Body of pancreas (tissue), 4 donors: ENCODE measurements at regions not wholly inside any gene's neighbourhood (a gene's known extent, or its start where the extent isn't known, plus 50 kb on each side); places are given as distances from the start of the nearest gene placed in this dataset.
"Not testable (repeated sequence)": the region's sequence is repeated elsewhere in the genome, so short reads cannot be mapped to it uniquely, and the experiment has no call there.

Experiments used
- ATAC-seq: fragments of 150-250 bp; one replicate; pipeline ENCODE4 v1.9.1; 2016
- DNase-seq, 4 donors: peaks; one replicate each; pipeline ENCODE4 v3.0.0-alpha.2; 2019
- H3K27ac ChIP-seq, 4 donors: fragments of 200-600 bp; sonication (generic); 1 replicate in 3 of 4; 2 replicates in 1 of 4; pipeline versions ENCODE4 v1.5.1 to v1.6.1; 2016 to 2019; ENCODE audit warnings: mild to moderate bottlenecking in 1 of 4, mixed read lengths in 1 of 4, moderate library complexity in 1 of 4
- H3K27me3 ChIP-seq, 2 donors: fragments of 200-600 bp; sonication (generic); one replicate each; pipeline ENCODE4 v1.6.0; 2016; ENCODE audit warnings: mild to moderate bottlenecking in 1 of 2
- H3K36me3 ChIP-seq, 2 donors: fragments of 200-600 bp; sonication (generic); replicated peaks in 1 of 2; 2 replicates each; pipeline ENCODE4 v1.5.1; 2016; ENCODE audit warnings: low read depth in 2 of 2; ENCODE audit not compliant: insufficient read depth in 1 of 2
- H3K4me1 ChIP-seq: fragments of 200-600 bp; sonication (generic); one replicate; pipeline ENCODE4 v1.6.0; 2016
- H3K4me3 ChIP-seq, 2 donors: fragments of 200-600 bp; sonication (generic); 1 replicate in 1 of 2; 2 replicates in 1 of 2; pipeline ENCODE4 v1.5.1; 2016 to 2019
- H3K9me3 ChIP-seq, 3 donors: fragments of 200-600 bp; sonication (generic); 1 replicate in 2 of 3; 2 replicates in 1 of 3; pipeline ENCODE4 v1.5.1; 2016
- CTCF ChIP-seq, 7 experiments: fragments of 450-650 bp in 4 of 7; fragments of 200-600 bp in 3 of 7; sonication (generic) in 3 of 7; IDR thresholded peaks; one replicate each; pipeline ENCODE4 v1.5.1; 2016 to 2019; ENCODE audit warnings: antibody characterized with exemption in 7 of 7
- POLR2A ChIP-seq, 3 donors: fragments of 450-650 bp; IDR thresholded peaks; one replicate each; pipeline ENCODE4 v1.6.1; 2016; ENCODE audit warnings: antibody characterized with exemption in 3 of 3, mild to moderate bottlenecking in 2 of 3
- WGBS, 2 donors: methylation state at CpG; one replicate each; pipeline ENCODE4 v1.1.5; 2017; 5-methylcytosine and 5-hydroxymethylcytosine counted together
- intact Hi-C: fragments of 100-400 bp; cut with DNase I; formaldehyde crosslinking; loops from one replicate; pipeline ENCODE4 v1.15.1; 2023

GRCh38 chr12:31804707-31805106 lies 75.9 kb upstream of the AMN1 start:
- H3K9me3 ChIP-seq, ATAC-seq, intact Hi-C loops, H3K27me3 ChIP-seq, H3K4me3 ChIP-seq, H3K27ac ChIP-seq, H3K36me3 ChIP-seq, H3K4me1 ChIP-seq, DNase-seq: not testable (repeated sequence)
- 88 to 96% methylated on average over 4 to 15 of the region's 15 CpGs for WGBS, 2 donors

DNA sequence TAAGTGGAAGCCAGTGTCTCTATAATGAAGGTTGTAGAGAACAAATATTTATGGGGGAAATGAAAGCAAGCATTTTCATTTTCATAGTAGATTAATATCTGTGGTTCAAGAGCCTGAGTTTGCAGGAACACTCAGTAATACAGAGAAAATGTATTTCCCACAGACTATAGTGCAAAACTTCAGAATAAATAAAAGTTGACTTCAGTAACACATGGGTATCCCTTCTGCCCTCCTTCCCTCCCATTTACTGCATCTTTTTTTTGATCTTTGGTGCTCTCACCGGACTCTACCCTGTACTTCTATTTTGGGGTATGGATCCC lies 75.3 kb upstream of the AMN1 start:
- Histone ChIP-seq H3K27me3 (no peaks in the 10 kb centered on the region), H3K4me3 (no peak overlapping the region), H3K9me3 (no peaks in the 10 kb centered on the region), H3K4me1 (no peaks in the 10 kb centered on the region), H3K36me3 (no peaks in the 10 kb centered on the region), H3K27ac (no peak overlapping the region)
- no peak for DNase-seq
- TF ChIP-seq POLR2A (IDR thresholded peaks at IDR 0.05) (no peak), CTCF (IDR thresholded peaks at IDR 0.05) (no peak)
- ATAC-seq, result no peak
- intact Hi-C loops, result no loop called here
- 60 to 79% methylated on average over 1 of the region's 1 CpG for WGBS, 2 donors

- Histone ChIP-seq H3K27ac (no peak overlapping the region), H3K4me1 (no peaks in the 10 kb centered on the region), H3K27me3 (no peaks in the 10 kb centered on the region), H3K9me3 (no peaks in the 10 kb centered on the region), H3K36me3 (no peaks in the 10 kb centered on the region), H3K4me3 (no peak overlapping the region)
- TF ChIP-seq POLR2A (IDR thresholded peaks at IDR 0.05) (no peak), CTCF (IDR thresholded peaks at IDR 0.05) (no peak)
- DNase-seq (no peak), ATAC-seq (no peak)
- WGBS, 2 donors, result 89 to 92% methylated on average over 9 of the region's 9 CpGs
- intact Hi-C loops, result no loop called here
These were observed 74.7 kb upstream of the AMN1 start for GRCh38 chr12:31803306-31804184.

DNA sequence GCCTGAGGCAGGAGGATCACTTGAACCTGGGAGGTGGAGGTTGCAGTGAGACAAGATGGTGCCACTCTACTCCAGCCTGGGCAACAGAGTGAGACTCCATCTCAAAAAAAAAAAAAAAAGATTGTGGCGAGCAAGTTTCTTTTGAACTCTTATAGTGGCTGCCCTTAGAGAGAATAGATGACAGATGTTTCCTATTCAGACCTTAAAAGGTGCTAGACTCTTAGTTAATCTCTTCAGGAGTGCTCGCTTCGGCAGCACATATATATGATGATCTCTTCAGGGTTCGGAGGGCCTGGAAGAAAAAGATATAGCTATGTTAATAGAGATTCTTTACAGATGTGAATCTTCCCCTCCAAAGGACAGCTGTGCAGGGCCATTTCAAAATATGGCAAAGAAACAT lies 73.1 kb upstream of the AMN1 start:
- Histone ChIP-seq H3K9me3 (no peaks in the 10 kb centered on the region), H3K27ac (no peak overlapping the region), H3K27me3 (no peaks in the 10 kb centered on the region), H3K4me1 (no peaks in the 10 kb centered on the region), H3K36me3 (no peaks in the 10 kb centered on the region), H3K4me3 (no peak overlapping the region)
- intact Hi-C loops, result no loop called here
- ATAC-seq (no peak), DNase-seq (no peak)
- TF ChIP-seq CTCF (IDR thresholded peaks at IDR 0.05) (no peak), POLR2A (IDR thresholded peaks at IDR 0.05) (no peak)
- WGBS, 2 donors, result 91 to 97% methylated on average over 4 of the region's 4 CpGs

GRCh38 chr12:31797230-31797872 lies 68.5 kb upstream of the AMN1 start:
- no peak for DNase-seq
- Histone ChIP-seq H3K27me3 (no peaks in the 10 kb centered on the region), H3K9me3 (no peaks in the 10 kb centered on the region), H3K36me3 (no peaks in the 10 kb centered on the region), H3K27ac (no peak overlapping the region), H3K4me3 (no peak overlapping the region), H3K4me1 (no peaks in the 10 kb centered on the region)
- TF ChIP-seq CTCF (IDR thresholded peaks at IDR 0.05) (no peak), POLR2A (IDR thresholded peaks at IDR 0.05) (no peak)
- WGBS, 2 donors, result 81 to 82% methylated on average over 13 of the region's 13 CpGs
- no peak for ATAC-seq
- intact Hi-C loops, result no loop called here
